HG02678 (cell line): ENCODE measurements at regions not wholly inside any gene's neighbourhood (a gene's known extent, or its start where the extent isn't known, plus 50 kb on each side); places are given as distances from the start of the nearest gene placed in this dataset.

Experiments used
- ATAC-seq: cut with Tn5 transposase; IDR thresholded peaks from one replicate; pipeline ENCODE4 v1.9.1; 2021; ENCODE audit warnings: mild to moderate bottlenecking, moderate library complexity; ENCODE audit not compliant: unreplicated experiment

DNA sequence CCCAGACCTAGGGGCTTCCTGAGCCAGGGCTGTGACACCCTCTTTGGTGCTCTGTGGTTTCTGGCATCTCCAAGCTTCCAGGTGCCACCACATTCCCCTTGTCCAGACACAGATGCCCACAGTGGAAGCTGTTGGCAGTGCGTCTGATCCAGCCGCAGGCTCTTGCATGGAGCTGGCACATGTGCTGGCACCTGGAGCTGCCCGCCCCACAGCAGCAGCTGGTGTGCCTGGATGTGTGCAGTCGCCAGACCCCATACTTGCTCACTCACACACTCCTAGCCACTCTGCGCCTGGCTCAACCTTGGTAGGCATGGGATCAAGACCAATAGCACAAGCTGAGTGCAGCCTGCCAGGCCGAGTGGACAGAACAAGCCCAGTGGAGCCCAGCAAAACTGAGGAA is 106.5 kb downstream of the LYZL1 start:
- no peak for ATAC-seq

DNA sequence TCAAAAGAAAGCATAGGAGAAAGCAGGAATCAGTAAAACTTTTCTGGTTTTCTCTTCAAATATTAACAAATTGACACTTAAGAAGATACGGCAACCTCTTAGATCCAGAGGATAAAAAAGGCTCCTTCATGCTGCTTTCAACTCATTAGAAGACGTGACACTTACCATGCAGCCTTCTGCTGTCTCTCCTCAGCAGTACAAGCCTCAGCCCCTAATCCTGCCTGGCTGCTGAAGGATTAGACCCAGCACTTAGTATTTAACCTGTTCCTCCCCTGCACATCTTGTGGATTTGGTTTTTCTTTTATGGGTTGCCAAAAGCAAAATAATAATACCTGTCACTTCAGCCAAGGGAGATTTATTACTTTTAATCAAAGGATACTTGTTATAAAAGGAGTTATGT is 108.4 kb downstream of the LYZL1 start:
- ATAC-seq, result no peak

DNA sequence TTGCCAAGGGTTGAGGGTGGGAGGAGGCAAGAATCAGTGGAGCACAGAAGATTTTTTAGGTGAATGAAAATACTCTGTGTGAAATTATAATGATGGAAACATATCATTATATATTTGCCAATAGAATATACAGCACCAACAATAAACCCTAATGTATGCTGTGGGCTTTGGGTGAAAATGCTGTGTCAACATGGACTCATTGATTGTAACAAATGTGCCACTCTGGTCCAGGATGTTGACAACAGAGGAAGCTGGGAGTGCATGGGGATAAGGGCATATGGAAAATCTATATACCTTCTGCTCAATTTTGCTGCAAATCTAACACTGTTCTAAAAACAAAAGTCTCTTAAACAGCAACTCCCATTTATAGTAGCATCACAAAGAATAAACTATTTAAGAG is 114.3 kb downstream of the LYZL1 start:
- no peak for ATAC-seq

DNA sequence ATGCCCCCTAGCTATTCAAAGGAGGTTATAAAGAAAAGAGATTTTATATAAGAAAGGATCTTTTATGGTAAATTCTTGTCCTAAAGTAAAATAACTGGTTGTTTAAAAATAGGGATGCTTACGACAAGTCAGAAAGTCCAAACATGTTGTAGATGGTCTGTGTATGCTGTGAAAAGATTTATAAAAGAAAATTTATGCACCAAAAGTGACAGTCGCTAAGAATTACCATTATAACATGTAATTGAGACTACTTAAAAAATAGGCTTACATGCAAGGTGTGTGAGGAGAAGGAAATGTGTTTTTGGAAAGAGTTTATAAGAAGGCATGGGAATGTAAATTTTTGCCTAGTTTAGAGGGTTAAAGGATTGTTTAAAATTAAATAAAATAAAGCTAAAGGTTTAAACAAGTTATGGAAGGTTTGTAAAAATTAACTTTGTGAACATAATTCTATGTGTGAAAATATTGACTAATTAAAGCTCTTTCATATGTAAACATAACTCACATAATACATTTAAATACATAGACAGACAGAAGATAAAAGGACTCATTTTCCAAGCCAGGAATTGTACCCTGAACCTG is 118.5 kb downstream of the LYZL1 start:
- ATAC-seq, result no peak
